Hepatocyte (in vitro differentiated cells): ENCODE measurements at regions not wholly inside any gene's neighbourhood (a gene's known extent, or its start where the extent isn't known, plus 50 kb on each side); places are given as distances from the start of the nearest gene placed in this dataset.

Source experiments
- CTCF ChIP-seq: fragments of 200-600 bp; sonication (generic); IDR thresholded peaks from 2 replicates; pipeline ENCODE4 v1.5.1; 2016; ENCODE audit warnings: antibody characterized with exemption, mild to moderate bottlenecking; ENCODE audit not compliant: poor library complexity
- EZH2 ChIP-seq: fragments of 200-600 bp; sonication (generic); IDR thresholded peaks from 2 replicates; pipeline ENCODE4 v1.6.1; 2016; ENCODE audit warnings: antibody characterized with exemption, mild to moderate bottlenecking, borderline replicate concordance
- EZH2phosphoT487 ChIP-seq: fragments of 200-600 bp; sonication (generic); IDR thresholded peaks from one replicate; pipeline ENCODE4 v1.6.1; 2018; ENCODE audit warnings: antibody characterized with exemption, mild to moderate bottlenecking, low read depth, moderate library complexity; ENCODE audit not compliant: unreplicated experiment, severe bottlenecking

GRCh38 chr3:25074149-25074548, 353.9 kb upstream of the RARB start:
- TF ChIP-seq CTCF (no peak), EZH2 (no peak), EZH2phosphoT487 (no peak)
